SK-N-MC (cell line): ENCODE measurements at regions not wholly inside any gene's neighbourhood (a gene's known extent, or its start where the extent isn't known, plus 50 kb on each side); places are given as distances from the start of the nearest gene placed in this dataset.
A peak's percentile ranks its signal among the peaks of the same experiment; 100 is the strongest.

Experiments used
- DNase-seq: peaks from one replicate; pipeline ENCODE4 v3.0.0-alpha.2; 2011; ENCODE audit warnings: low read depth, low spot score
- H3K27ac ChIP-seq: fragments of 200-600 bp; sonication (generic); 2 replicates; pipeline ENCODE4 v1.5.1; 2016; ENCODE audit warnings: mixed run types
- H3K36me3 ChIP-seq: fragments of 200-600 bp; sonication (generic); 2 replicates; pipeline ENCODE4 v1.6.1; 2017; ENCODE audit warnings: antibody characterized with exemption, low read length, mixed read lengths; ENCODE audit not compliant: insufficient read depth
- H3K4me3 ChIP-seq: fragments of 200-600 bp; sonication (generic); 2 replicates; pipeline ENCODE4 v1.5.1; 2016
- H3K9ac ChIP-seq: fragments of 200-600 bp; sonication (generic); 2 replicates; pipeline ENCODE4 v1.8.0; 2017; ENCODE audit warnings: mixed run types, mixed read lengths; ENCODE audit not compliant: insufficient read length
- H3K9me3 ChIP-seq: fragments of 200-600 bp; sonication (generic); 2 replicates; pipeline ENCODE4 v1.6.1; 2017; ENCODE audit warnings: low read depth, mild to moderate bottlenecking, antibody characterized with exemption, low read length, moderate library complexity, mixed read lengths
- EZH2 ChIP-seq: fragments of 200-600 bp; sonication (generic); IDR thresholded peaks from one replicate; pipeline ENCODE4 v1.6.1; 2017; ENCODE audit warnings: antibody characterized with exemption
- FOXP2 ChIP-seq: optimal IDR thresholded peaks from 2 replicates; pipeline ENCODE3; 2011; ENCODE audit warnings: mild to moderate bottlenecking, moderate library complexity; ENCODE audit not compliant: insufficient read depth; ENCODE audit errors: extremely low read length, control extremely low read depth
- POLR2AphosphoS5 ChIP-seq: IDR thresholded peaks from 2 replicates; pipeline ENCODE4 v1.6.1; 2012; ENCODE audit warnings: mild to moderate bottlenecking, low read depth, low read length, borderline replicate concordance

DNA sequence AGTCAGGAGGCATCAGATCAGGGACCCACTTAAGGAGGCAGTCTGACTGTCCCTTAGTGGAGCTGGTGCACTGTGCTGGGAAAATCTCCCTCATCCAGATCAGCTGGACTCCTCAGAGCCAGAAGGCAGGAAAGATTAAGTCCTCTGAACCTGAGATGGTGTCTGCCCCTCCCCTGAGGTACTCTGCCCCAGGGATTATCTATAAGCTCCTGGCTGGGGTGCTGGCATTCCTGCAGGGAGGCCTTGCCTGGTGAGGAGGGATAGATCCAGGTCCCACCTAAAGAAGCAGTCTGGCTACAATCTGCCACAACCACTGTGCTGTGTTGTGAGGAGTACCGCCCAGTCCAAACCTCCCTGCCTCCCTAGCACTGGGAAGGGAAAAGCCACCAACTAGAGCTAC, 81.2 kb downstream of the NHLRC3 start:
- H3K27ac ChIP-seq: no peak overlapping the region
- TF ChIP-seq POLR2AphosphoS5 (no peak), FOXP2 (no peak), EZH2 (no peak)
- H3K4me3 ChIP-seq: no peak overlapping the region
- no peaks in the 10 kb centered on the region for H3K36me3 ChIP-seq
- DNase-seq: no peak
- H3K9ac ChIP-seq: no peak overlapping the region
- no peaks in the 10 kb centered on the region for H3K9me3 ChIP-seq

DNA sequence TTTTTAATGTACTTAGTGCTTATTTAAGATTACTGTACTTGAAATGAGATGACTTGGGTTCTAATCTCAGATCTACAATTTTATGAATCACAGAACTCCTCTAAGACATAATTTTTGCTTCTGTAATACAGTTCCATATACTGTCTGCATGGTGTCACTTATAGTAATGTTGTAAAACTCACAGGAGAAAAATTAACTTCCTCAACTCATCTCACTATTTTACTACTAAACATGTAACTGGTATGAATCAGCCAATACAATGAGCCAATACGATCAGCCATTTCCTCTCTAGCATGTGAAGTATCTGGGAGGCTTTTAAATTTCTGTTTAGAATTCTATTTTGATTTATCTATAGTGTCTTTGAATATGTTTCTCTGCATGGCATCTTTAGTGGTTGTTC, 85.3 kb downstream of the NHLRC3 start:
- H3K36me3 ChIP-seq: no peaks in the 10 kb centered on the region
- TF ChIP-seq EZH2: no peak
- TF ChIP-seq FOXP2: no peak
- no peak for TF ChIP-seq POLR2AphosphoS5
- H3K9ac ChIP-seq: no peak overlapping the region
- no peaks in the 10 kb centered on the region for H3K9me3 ChIP-seq
- H3K27ac ChIP-seq: no peak overlapping the region
- H3K4me3 ChIP-seq: no peak overlapping the region
- DNase-seq: no peak

DNA sequence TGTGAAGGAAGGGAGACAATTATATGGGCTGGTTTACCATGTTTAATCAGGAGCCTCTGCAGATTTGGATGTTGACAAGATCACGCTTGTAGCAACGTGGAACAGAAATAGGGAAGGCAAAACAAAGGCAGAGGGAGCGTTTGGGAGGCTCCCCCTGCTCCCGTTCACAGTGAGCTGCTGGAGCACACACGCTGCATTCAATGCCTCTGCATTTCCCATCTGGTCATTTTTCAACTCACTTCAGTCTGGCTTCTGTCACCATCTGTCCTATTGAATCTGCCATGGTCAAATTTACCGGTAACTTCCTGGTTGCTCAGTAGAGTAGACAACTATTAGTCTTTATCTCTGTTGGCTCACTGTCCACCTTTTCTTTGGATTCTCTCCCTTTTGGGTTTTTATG, 91.0 kb downstream of the NHLRC3 start:
- DNase-seq: no peak

DNA sequence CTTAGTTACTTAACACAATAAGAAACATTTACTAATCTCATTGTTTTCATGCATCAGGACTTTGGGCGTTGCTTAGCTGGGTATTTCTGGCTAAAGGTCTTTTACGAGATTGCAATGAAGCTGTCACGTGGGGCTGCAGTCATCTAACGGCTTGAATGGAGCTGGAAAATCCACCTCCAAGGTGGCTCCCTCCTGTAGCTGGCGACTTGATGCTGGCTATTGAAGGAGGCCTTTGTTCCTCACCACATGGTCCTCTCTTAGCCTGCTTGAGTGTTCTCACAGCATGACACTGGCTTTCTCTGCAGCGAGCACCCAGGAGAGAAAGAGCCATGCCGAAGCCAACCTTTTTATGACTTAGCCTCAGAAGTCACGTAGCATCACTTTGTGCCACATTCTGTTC, 92.0 kb downstream of the NHLRC3 start:
- H3K36me3 ChIP-seq: no peaks in the 10 kb centered on the region
- no peaks in the 10 kb centered on the region for H3K9me3 ChIP-seq
- TF ChIP-seq FOXP2 (no peak), POLR2AphosphoS5 (no peak), EZH2 (no peak)
- H3K9ac ChIP-seq: no peak overlapping the region
- DNase-seq: no peak
- H3K27ac ChIP-seq: no peak overlapping the region
- no peak overlapping the region for H3K4me3 ChIP-seq

More for the DNA sequence above, 91.0 kb downstream of the NHLRC3 start:
- Histone ChIP-seq H3K36me3 (no peaks in the 10 kb centered on the region), H3K9me3 (no peaks in the 10 kb centered on the region), H3K9ac (no peak overlapping the region), H3K27ac (no peak overlapping the region), H3K4me3 (no peak overlapping the region)
- TF ChIP-seq POLR2AphosphoS5 (no peak), FOXP2 (no peak), EZH2 (no peak)

DNA sequence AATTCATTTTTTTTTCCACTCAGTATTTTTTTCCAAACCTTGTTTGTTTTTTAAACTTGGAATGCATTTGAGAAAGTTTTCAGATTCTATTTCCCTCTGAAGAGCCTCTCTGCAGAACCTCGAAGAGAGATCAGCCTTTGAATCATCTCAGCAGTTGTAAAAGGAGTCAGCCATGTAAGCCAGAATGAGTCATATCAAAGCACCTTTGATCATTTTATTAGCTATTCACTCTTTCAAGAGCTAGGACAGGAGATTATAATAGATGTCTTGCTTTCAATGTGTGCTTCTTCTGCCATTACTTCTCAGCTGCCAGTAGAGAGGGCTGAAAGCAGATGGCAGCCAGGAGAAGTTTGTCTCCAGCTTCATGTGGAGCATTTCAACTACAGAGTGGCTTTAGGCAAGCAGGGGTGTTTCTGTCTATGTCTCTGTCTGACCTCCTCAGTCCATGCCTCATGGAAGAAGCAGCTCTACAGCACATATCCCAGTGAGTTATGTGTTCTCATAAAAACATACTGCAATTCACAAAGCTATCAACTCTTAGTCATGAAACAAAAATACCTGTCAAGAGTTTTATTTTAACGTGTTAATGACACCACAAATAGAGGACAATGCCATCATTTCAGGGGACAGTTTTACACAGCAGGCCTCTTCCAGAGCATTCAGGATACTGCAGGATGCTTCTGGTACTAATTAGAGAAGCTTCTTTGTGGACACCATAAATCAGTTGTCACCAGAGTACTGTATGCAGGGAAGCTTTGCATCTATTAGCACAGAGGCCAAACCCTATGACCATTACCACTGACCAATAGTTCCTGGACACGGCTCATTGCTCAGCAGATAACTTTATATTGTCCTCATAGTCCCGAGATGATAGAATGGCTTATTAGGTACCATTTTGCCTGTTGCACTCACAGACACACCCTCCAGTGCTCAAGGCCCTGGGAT, 94.3 kb downstream of the NHLRC3 start:
- DNase-seq: no peak
- TF ChIP-seq FOXP2: no peak
- TF ChIP-seq POLR2AphosphoS5: no peak
- TF ChIP-seq EZH2: no peak

DNA sequence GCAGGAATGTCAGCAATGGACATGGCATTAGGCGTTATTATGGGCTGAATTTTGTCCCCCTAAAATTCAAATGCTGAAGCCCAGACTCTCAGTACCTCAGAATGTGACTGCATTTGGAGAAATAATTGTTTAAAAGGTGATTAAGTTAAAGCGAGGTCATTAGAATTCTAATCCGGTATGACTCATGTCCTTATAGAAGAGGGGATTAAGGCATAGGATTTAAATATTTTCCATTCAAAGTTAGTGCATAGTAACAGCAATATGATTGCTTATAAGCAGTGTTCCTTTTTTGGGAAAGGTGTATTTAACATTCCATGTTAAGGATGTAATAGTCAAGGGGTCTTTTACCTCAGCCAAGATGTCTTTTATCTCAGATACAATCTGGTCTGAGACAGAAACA, 95.5 kb downstream of the NHLRC3 start:
- Histone ChIP-seq H3K36me3 (no peaks in the 10 kb centered on the region), H3K27ac (no peak overlapping the region)

More for the DNA sequence above, 94.3 kb downstream of the NHLRC3 start:
- H3K9me3 ChIP-seq: no peaks in the 10 kb centered on the region
- H3K27ac ChIP-seq: no peak overlapping the region
- H3K36me3 ChIP-seq: no peaks in the 10 kb centered on the region
- no peak overlapping the region for H3K9ac ChIP-seq
- no peak overlapping the region for H3K4me3 ChIP-seq

DNA sequence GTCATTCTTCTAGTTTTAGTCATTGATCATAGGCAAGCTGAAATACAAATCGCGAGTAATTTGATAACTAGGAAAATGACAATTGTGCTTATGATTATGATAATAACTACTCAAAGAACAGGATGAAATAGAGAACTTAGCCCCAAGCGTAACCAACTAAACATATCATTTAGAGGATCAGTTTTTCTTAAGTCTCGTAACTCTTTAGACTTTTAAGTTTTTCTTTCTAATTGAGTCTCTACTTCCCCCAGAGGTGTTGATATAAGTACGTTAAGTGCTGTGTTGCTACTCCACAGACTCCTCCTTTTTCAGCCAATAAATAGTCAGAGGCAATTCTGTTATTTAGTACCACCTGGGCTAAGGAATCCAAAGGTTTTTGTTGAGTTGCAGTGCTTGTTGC, 96.3 kb downstream of the NHLRC3 start:
- TF ChIP-seq FOXP2 (no peak), EZH2 (no peak), POLR2AphosphoS5 (no peak)

More for the DNA sequence above, 95.5 kb downstream of the NHLRC3 start:
- no peak overlapping the region for H3K9ac ChIP-seq
- no peak for TF ChIP-seq FOXP2
- no peak for TF ChIP-seq EZH2
- no peak for TF ChIP-seq POLR2AphosphoS5
- no peak for DNase-seq
- no peaks in the 10 kb centered on the region for H3K9me3 ChIP-seq
- no peak overlapping the region for H3K4me3 ChIP-seq

DNA sequence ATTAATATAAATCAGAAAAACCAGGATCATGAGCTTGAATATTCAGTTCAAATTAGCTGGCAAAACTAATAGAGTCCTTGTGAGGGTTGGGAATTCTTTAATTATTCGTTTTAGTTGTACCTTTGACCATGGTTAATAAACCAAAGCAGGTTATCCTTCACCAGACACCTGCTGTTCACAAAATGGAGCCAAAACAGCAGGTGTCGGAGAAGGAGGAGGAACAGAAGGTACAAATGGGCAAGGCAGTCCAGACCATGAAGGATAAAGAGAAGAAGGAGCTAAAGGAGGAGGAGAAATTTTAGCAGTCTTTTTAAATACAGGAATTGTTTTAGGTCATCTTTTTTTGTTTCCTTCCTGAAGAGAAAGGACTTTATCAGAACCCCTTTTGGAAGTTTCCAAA, 106.1 kb downstream of the NHLRC3 start:
- Histone ChIP-seq H3K4me3 (no peak overlapping the region), H3K36me3 (no peaks in the 10 kb centered on the region), H3K9ac (no peak overlapping the region), H3K27ac (no peak overlapping the region), H3K9me3 (no peaks in the 10 kb centered on the region; the same call in 1 of the 2 replicates)
- no peak for DNase-seq
- no peak for TF ChIP-seq FOXP2
- no peak for TF ChIP-seq EZH2
- no peak for TF ChIP-seq POLR2AphosphoS5

More for the DNA sequence above, 96.3 kb downstream of the NHLRC3 start:
- no peak for DNase-seq
- H3K9me3 ChIP-seq: no peaks in the 10 kb centered on the region
- H3K27ac ChIP-seq: no peak overlapping the region
- no peaks in the 10 kb centered on the region for H3K36me3 ChIP-seq
- H3K4me3 ChIP-seq: no peak overlapping the region
- H3K9ac ChIP-seq: no peak overlapping the region

DNA sequence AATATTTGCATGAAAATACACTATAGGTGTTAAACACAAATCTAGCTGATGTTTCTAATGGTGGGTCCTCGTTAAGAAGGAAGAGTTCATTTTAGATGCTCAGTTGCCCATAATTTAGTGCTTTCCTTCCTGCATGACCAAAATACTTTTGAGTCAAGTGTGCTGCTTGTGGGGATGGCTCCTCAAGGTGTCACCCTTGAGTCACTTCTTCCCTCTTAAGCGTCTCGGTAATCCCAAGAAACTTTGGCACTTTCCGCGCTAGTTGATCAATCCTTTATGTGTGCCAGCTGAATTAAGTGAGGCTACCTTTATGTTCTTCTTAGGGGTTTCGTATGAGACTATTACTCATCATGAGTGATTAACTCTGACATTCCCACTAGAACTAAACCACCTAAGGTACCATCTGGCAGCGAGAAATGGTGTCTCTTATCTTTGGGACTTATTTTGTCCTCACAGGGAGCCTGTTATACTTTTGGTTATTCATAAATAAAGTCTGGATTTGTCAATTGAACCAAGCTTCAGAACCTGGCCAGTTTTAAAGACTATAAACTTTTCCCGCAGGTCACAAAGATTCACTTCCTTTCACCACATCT, 106.8 kb downstream of the NHLRC3 start:
- Histone ChIP-seq H3K9ac (peak overlapping the region; percentile 49), H3K4me3 (peak overlapping the region; percentile 59), H3K27ac (peak overlapping the region; percentile 37), H3K36me3 (no peaks in the 10 kb centered on the region), H3K9me3 (no peaks in the 10 kb centered on the region; the same call in 1 of the 2 replicates)
- no peak for TF ChIP-seq EZH2
- TF ChIP-seq POLR2AphosphoS5: no peak
- TF ChIP-seq FOXP2: no peak
- DNase-seq: peak; percentile 53
